Endodermal cell (in vitro differentiated cells): ENCODE measurements at regions not wholly inside any gene's neighbourhood (a gene's known extent, or its start where the extent isn't known, plus 50 kb on each side); places are given as distances from the start of the nearest gene placed in this dataset.
"Not testable (repeated sequence)": the region's sequence is repeated elsewhere in the genome, so short reads cannot be mapped to it uniquely, and the experiment has no call there.

Experiments used
- DNase-seq: peaks from one replicate; pipeline ENCODE4 v3.0.0-alpha.2; 2017
- H3K27ac ChIP-seq: 2 replicates; pipeline ENCODE4 v1.5.1; 2013; ENCODE audit warnings: mild to moderate bottlenecking, low read depth, low read length, moderate library complexity
- H3K27me3 ChIP-seq: 2 replicates; pipeline ENCODE4 v1.6.1; 2013; ENCODE audit warnings: mild to moderate bottlenecking, low read length, moderate library complexity; ENCODE audit not compliant: insufficient read depth, control insufficient read depth, poor library complexity, severe bottlenecking
- H3K36me3 ChIP-seq: 2 replicates; pipeline ENCODE4 v1.7.0; 2013; ENCODE audit warnings: mild to moderate bottlenecking, low read length, moderate library complexity; ENCODE audit not compliant: control insufficient read depth, insufficient read depth
- H3K4me1 ChIP-seq: one replicate; pipeline ENCODE4 v1.7.0; 2013; ENCODE audit warnings: low read length; ENCODE audit not compliant: control insufficient read depth, insufficient read depth
- H3K4me3 ChIP-seq: 2 replicates; pipeline ENCODE4 v1.5.1; 2013; ENCODE audit warnings: mild to moderate bottlenecking, low read length, moderate library complexity
- H3K9ac ChIP-seq: 2 replicates; pipeline ENCODE4 v1.6.1; 2013; ENCODE audit warnings: mild to moderate bottlenecking, low read length, moderate library complexity; ENCODE audit not compliant: poor library complexity, severe bottlenecking; ENCODE audit errors: extremely low read depth
- H3K9me3 ChIP-seq: 2 replicates; pipeline ENCODE4 v1.6.1; 2013; ENCODE audit warnings: mild to moderate bottlenecking, low read length, moderate library complexity; ENCODE audit not compliant: control insufficient read depth
- H3K27ac Mint-ChIP-seq: 2 replicates; pipeline ENCODE4 v1.8.0; 2020; ENCODE audit warnings: mixed read lengths
- H3K27me3 Mint-ChIP-seq: 2 replicates; pipeline ENCODE4 v1.8.0; 2021; ENCODE audit warnings: mild to moderate bottlenecking, mixed read lengths; ENCODE audit not compliant: insufficient read depth
- H3K36me3 Mint-ChIP-seq: 2 replicates; pipeline ENCODE4 v1.8.0; 2020; ENCODE audit warnings: low read depth, mixed read lengths
- H3K4me1 Mint-ChIP-seq: 2 replicates; pipeline ENCODE4 v1.8.0; 2020; ENCODE audit warnings: mixed read lengths
- H3K4me3 Mint-ChIP-seq: 2 replicates; pipeline ENCODE4 v1.8.0; 2020; ENCODE audit warnings: mild to moderate bottlenecking, moderate library complexity, mixed read lengths
- H3K9me3 Mint-ChIP-seq: 2 replicates; pipeline ENCODE4 v1.8.0; 2020; ENCODE audit warnings: mild to moderate bottlenecking, mixed read lengths
- WGBS, 2 experiments: methylation state at CpG; one replicate each; pipeline versions ENCODE4 v1.1.5 to v1.1.7; 2013; ENCODE audit warnings: missing lambda C conversion rate in 2 of 2, mixed read lengths in 1 of 2; ENCODE audit not compliant: insufficient coverage in 1 of 2, insufficient read length in 1 of 2; 5-methylcytosine and 5-hydroxymethylcytosine counted together
- TF ChIP-seq, protein P1 (sequence below): fragments of 200-600 bp; sonication (generic); conservative IDR thresholded peaks from 2 replicates; pipeline ENCODE4 v1.5.0; 2021; ENCODE audit warnings: antibody characterized with exemption, mild to moderate bottlenecking

DNA sequence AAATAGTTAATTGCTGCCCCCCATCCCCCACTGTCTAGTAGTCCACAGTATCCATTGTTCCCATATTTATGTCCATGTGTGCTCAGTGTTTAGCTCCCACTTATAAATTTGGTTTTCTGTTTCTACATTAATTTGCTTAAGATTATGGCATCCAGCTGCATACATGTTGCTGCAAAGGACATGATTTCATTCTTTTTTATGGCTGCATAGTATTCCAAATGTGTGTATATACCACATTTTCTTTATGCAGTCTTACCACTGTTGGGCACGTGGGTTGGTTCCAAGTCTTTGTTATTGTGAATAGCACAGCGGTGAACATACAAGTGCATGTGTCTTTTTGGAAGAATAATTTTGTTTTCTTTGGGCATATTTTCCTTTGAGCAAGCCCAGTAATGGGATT lies 113.0 kb upstream of the LNX1 start:
- no peaks in the 10 kb centered on the region for H3K9me3 Mint-ChIP-seq
- 70% methylated on average over 2 of the region's 2 CpGs; no CpG with 5 or more reads in 1 of the 2 experiments for WGBS, 2 experiments
- no peak overlapping the region for H3K4me3 Mint-ChIP-seq
- Histone ChIP-seq H3K27ac (no peak overlapping the region), H3K4me3 (no peak overlapping the region), H3K9me3 (no peaks in the 10 kb centered on the region), H3K27me3 (no peaks in the 10 kb centered on the region), H3K9ac (no peak overlapping the region), H3K36me3 (no peaks in the 10 kb centered on the region), H3K4me1 (peaks cover 5% of the 10 kb centered on the region)
- H3K4me1 Mint-ChIP-seq: peaks cover 18% of the 10 kb centered on the region
- no peak overlapping the region for H3K27ac Mint-ChIP-seq
- TF ChIP-seq, protein P1, sequence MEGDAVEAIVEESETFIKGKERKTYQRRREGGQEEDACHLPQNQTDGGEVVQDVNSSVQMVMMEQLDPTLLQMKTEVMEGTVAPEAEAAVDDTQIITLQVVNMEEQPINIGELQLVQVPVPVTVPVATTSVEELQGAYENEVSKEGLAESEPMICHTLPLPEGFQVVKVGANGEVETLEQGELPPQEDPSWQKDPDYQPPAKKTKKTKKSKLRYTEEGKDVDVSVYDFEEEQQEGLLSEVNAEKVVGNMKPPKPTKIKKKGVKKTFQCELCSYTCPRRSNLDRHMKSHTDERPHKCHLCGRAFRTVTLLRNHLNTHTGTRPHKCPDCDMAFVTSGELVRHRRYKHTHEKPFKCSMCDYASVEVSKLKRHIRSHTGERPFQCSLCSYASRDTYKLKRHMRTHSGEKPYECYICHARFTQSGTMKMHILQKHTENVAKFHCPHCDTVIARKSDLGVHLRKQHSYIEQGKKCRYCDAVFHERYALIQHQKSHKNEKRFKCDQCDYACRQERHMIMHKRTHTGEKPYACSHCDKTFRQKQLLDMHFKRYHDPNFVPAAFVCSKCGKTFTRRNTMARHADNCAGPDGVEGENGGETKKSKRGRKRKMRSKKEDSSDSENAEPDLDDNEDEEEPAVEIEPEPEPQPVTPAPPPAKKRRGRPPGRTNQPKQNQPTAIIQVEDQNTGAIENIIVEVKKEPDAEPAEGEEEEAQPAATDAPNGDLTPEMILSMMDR: no peak
- no peak for DNase-seq
- H3K27me3 Mint-ChIP-seq: peaks cover 6% of the 10 kb centered on the region
- H3K36me3 Mint-ChIP-seq: no peaks in the 10 kb centered on the region

GRCh38 chr4:53703267-53703655 lies 112.0 kb upstream of the LNX1 start:
- Mint-ChIP-seq H3K27me3 (peaks cover 6% of the 10 kb centered on the region), H3K4me1 (peaks cover 18% of the 10 kb centered on the region), H3K9me3 (no peaks in the 10 kb centered on the region), H3K4me3 (no peak overlapping the region), H3K36me3 (no peaks in the 10 kb centered on the region), H3K27ac (no peak overlapping the region)
- Histone ChIP-seq H3K4me3 (no peak overlapping the region), H3K4me1 (peaks cover 5% of the 10 kb centered on the region), H3K36me3 (no peaks in the 10 kb centered on the region), H3K9me3 (no peaks in the 10 kb centered on the region), H3K27ac (peak overlapping the region; percentile 0), H3K27me3 (no peaks in the 10 kb centered on the region), H3K9ac (no peak overlapping the region)
- TF ChIP-seq, protein P1: no peak
- WGBS, 2 experiments: 90 to 98% methylated on average over 7 of the region's 7 CpGs
- no peak for DNase-seq

DNA sequence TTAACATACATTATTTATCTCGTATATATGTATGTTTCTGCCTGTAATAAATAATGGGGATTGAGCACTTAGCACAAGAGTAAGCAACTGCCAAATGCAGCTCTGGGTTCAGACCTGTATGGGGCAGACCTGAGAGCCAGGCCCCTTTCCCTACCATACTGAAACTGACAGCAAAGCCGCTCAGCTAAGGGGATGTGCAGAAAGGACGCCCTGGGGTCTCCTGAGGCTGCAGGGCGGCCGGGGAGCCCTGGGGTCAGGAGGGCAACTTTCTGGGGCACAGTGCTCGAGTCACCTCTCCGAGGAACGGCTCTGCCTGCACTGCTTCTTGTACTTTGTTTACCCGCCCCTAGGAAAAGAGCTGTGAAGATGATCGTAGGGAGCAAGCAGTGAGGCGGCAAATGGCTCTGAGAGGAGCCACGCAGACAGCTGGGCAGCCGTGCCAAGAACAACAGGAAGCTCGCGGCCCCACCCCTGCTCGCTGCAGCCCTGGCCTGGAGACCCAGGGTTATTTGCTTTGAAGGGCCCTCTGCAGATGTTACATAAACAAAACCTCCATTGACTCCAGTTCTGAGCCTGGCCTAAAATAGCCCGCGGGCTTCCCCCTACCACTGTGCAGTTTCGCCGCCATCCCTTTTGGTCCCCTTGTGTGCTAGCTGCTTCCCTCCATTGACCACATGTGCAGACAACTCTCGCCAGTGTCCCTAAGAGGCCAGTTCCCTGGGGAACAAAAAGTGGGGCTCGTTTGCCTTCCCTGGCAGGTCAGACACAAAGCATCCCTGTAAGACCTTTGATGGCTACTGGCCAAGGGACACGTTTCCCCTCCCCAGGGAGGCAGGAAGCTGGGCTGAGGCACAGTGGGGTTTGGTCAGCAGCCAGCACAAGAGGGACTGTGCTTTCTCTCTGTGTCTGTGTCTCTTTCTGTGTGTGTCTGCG lies 111.3 kb upstream of the LNX1 start:
- Histone ChIP-seq H3K4me3 (no peak overlapping the region), H3K27me3 (no peaks in the 10 kb centered on the region), H3K27ac (peak overlapping the region; percentile 0), H3K9ac (no peak overlapping the region), H3K4me1 (peaks cover 5% of the 10 kb centered on the region), H3K9me3 (no peaks in the 10 kb centered on the region), H3K36me3 (no peaks in the 10 kb centered on the region)
- no peaks in the 10 kb centered on the region for H3K9me3 Mint-ChIP-seq
- H3K4me3 Mint-ChIP-seq: peak overlapping the region; percentile 36
- DNase-seq: peak; percentile 76
- H3K27ac Mint-ChIP-seq: no peak overlapping the region
- TF ChIP-seq, protein P1: peak; percentile 53
- peaks cover 18% of the 10 kb centered on the region for H3K4me1 Mint-ChIP-seq
- no peaks in the 10 kb centered on the region for H3K36me3 Mint-ChIP-seq
- H3K27me3 Mint-ChIP-seq: peaks cover 6% of the 10 kb centered on the region
- WGBS, 2 experiments: 69 to 74% methylated on average over 13 to 24 of the region's 24 CpGs

DNA sequence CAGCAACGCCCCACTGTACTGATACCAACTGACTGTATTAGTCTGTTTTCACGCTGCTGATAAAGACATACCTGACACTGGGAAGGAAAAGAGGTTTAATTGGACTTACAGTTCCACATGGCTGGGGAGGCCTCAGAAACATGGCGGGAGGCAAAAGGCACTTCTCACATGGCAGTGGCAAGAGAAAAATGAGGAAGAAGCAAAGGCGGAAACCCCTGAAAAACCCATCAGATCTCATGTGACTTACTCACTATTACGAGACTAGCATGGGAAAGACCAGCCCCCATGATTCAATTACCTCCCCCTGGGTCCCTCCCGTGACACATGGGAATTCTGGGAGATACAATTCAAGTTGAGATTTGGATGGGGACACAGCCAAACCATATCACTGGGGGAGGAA lies 110.0 kb upstream of the LNX1 start:
- WGBS, 2 experiments: 93 to 94% methylated on average over 2 to 6 of the region's 6 CpGs
- not testable (repeated sequence) for H3K4me1 ChIP-seq, H3K4me3 ChIP-seq, H3K36me3 ChIP-seq, H3K9me3 Mint-ChIP-seq, H3K27me3 Mint-ChIP-seq, H3K9ac ChIP-seq, DNase-seq, H3K36me3 Mint-ChIP-seq, H3K4me3 Mint-ChIP-seq, H3K27ac Mint-ChIP-seq, H3K27me3 ChIP-seq, H3K9me3 ChIP-seq, H3K27ac ChIP-seq
- peaks cover 18% of the 10 kb centered on the region for H3K4me1 Mint-ChIP-seq

DNA sequence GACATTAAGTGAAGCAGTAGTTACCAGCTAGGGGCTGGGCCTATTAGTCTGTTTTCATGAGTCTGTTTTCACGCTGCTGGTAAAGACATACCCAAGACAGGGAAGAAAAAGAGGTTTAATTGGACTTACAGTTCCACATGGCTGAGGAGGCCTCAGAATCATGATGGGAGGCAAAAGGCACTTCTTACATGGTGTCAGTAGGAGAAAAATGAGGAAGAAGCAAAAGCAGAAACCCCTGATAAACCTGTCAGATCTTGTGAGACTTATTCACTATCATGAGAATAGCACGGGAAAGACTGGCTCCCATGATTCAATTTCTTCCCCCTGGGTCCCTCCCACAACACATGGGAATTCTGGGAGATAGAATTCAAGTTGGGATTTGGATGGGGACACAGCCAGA lies 108.0 kb upstream of the LNX1 start:
- not testable (repeated sequence) for H3K27me3 ChIP-seq, DNase-seq, H3K9me3 ChIP-seq, H3K27ac ChIP-seq, H3K4me3 ChIP-seq, H3K27ac Mint-ChIP-seq, H3K4me3 Mint-ChIP-seq, H3K9ac ChIP-seq, H3K27me3 Mint-ChIP-seq, H3K4me1 ChIP-seq, H3K36me3 Mint-ChIP-seq, H3K9me3 Mint-ChIP-seq, H3K36me3 ChIP-seq, H3K4me1 Mint-ChIP-seq
- WGBS, 2 experiments: 97 to 100% methylated on average over 1 to 2 of the region's 2 CpGs
